NT2/D1 (cell line): ENCODE measurements at regions not wholly inside any gene's neighbourhood (a gene's known extent, or its start where the extent isn't known, plus 50 kb on each side); places are given as distances from the start of the nearest gene placed in this dataset.

Experiments
- YY1 ChIP-seq: IDR thresholded peaks from 2 replicates; pipeline ENCODE4 v1.6.1; 2011; ENCODE audit not compliant: insufficient read length, insufficient read depth
- ZNF274 ChIP-seq: IDR thresholded peaks from 2 replicates; pipeline ENCODE4 v1.6.1; 2011; ENCODE audit warnings: mild to moderate bottlenecking, low read depth, low read length

- TF ChIP-seq YY1 (no peak), ZNF274 (no peak)
Observed at GRCh38 chr10:3668276-3668965, 116.6 kb downstream of the KLF6 start.
